Spleen (tissue), 8 donors: ENCODE measurements at regions not wholly inside any gene's neighbourhood (a gene's known extent, or its start where the extent isn't known, plus 50 kb on each side); places are given as distances from the start of the nearest gene placed in this dataset.

Experiments used
- DNase-seq: peaks from one replicate; pipeline ENCODE4 v3.0.0-alpha.2; 2020
- H3K27ac ChIP-seq, 8 donors: fragments of 200-600 bp; sonication (generic) in 7 of 8; 1 replicate in 4 of 8; 2 replicates in 4 of 8; pipeline versions ENCODE4 v1.5.0 to v1.8.0; 2016 to 2021; ENCODE audit warnings: inconsistent platforms in 4 of 8, mild to moderate bottlenecking in 4 of 8, moderate library complexity in 1 of 8
- H3K27me3 ChIP-seq, 7 donors: fragments of 200-600 bp; sonication (generic) in 6 of 7; replicated peaks in 1 of 7; 1 replicate in 4 of 7; 2 replicates in 3 of 7; pipeline versions ENCODE4 v1.5.0 to v1.8.0; 2016 to 2021; ENCODE audit warnings: inconsistent platforms in 3 of 7, mild to moderate bottlenecking in 1 of 7
- H3K36me3 ChIP-seq, 6 donors: fragments of 200-600 bp; sonication (generic) in 5 of 6; 1 replicate in 4 of 6; 2 replicates in 2 of 6; pipeline versions ENCODE4 v1.5.0 to v1.8.0; 2016 to 2021; ENCODE audit warnings: inconsistent platforms in 2 of 6
- H3K4me1 ChIP-seq, 6 donors: fragments of 200-600 bp; sonication (generic) in 5 of 6; 1 replicate in 3 of 6; 2 replicates in 3 of 6; pipeline versions ENCODE4 v1.5.0 to v1.8.0; 2016 to 2021; ENCODE audit warnings: inconsistent platforms in 3 of 6
- H3K4me3 ChIP-seq, 8 donors: fragments of 200-600 bp; sonication (generic) in 7 of 8; 1 replicate in 4 of 8; 2 replicates in 4 of 8; pipeline versions ENCODE4 v1.5.0 to v1.8.0; 2016 to 2021; ENCODE audit warnings: inconsistent platforms in 4 of 8, mild to moderate bottlenecking in 4 of 8, moderate library complexity in 2 of 8
- H3K9me3 ChIP-seq, 8 donors: fragments of 200-600 bp; sonication (generic) in 7 of 8; 1 replicate in 4 of 8; 2 replicates in 4 of 8; pipeline versions ENCODE4 v1.5.0 to v1.8.0; 2016 to 2021; ENCODE audit warnings: inconsistent platforms in 4 of 8
- POLR2A ChIP-seq, 3 donors: fragments of 450-650 bp; IDR thresholded peaks; one replicate each; pipeline ENCODE4 v1.5.1; 2017; ENCODE audit warnings: antibody characterized with exemption in 3 of 3, mild to moderate bottlenecking in 1 of 3
- POLR2AphosphoS5 ChIP-seq, 3 donors: sonication (generic); formaldehyde crosslinking; IDR thresholded peaks; one replicate each; pipeline ENCODE4 v1.5.1; 2017; ENCODE audit warnings: antibody characterized with exemption in 3 of 3
- intact Hi-C: fragments of 100-400 bp; cut with DNase I; formaldehyde crosslinking; loops from one replicate; pipeline ENCODE4 v1.15.0; 2023; ENCODE audit warnings: low total_unique reads
- small RNA-seq, 4 donors: library from RNA; depleted of rRNA; stranded (forward); fragments of <200 nt; gene quantifications; one replicate each; pipeline ENCODE3, GENCODE V24; 2016
- TF ChIP-seq, protein P1 (sequence below), 11 experiments: fragments of 200-600 bp in 7 of 11; fragments of 450-650 bp in 4 of 11; sonication (generic) in 4 of 11; IDR thresholded peaks in 8 of 11; conservative IDR thresholded peaks in 3 of 11; 1 replicate in 7 of 11; 2 replicates in 4 of 11; pipeline versions ENCODE4 v1.4.0 to v1.8.0; 2016 to 2021; ENCODE audit warnings: antibody characterized with exemption in 11 of 11, inconsistent platforms in 4 of 11, mild to moderate bottlenecking in 1 of 11
- donor health status: DM: no; HTN: no; CAD: no; lungs with moderate emphysema.
- donor health status: DM: no; HTN: no; CAD: no.
- donor health status: DM: no; HTN: no; CAD: no.
- donor health status: DM: yes; HTN: yes; CAD: no.

DNA sequence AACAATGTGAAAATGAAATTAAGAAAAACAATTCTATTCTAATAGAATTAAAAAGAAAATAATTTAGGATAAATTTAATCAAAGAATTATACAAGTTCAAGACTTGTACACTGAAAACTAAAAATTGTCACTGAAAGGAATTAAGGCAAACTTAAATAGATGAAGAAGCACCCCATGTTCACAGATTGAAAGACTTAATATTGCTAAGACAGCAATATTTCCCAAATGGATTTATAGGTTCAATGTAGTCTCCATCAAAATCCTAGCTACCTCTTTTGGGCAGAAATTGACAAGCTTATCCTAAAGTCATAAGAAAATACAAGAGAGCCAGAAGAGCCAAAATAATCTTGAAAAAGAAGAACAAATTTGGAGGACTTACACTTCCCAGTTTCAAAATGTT is 53.5 kb upstream of the UBE3A start:
- intact Hi-C loops: no loop called here
- Histone ChIP-seq H3K9me3 (peaks cover 0 to 68% (median 51%) of the 10 kb centered on the region in 8 donors), H3K4me3 (no peak overlapping the region), H3K36me3 (no peaks in the 10 kb centered on the region), H3K4me1 (no peaks in the 10 kb centered on the region), H3K27me3 (no peaks in the 10 kb centered on the region), H3K27ac (no peak overlapping the region)
- no peak for TF ChIP-seq POLR2AphosphoS5 (IDR thresholded peaks at IDR 0.05)
- TF ChIP-seq POLR2A (IDR thresholded peaks at IDR 0.05): no peak
- TF ChIP-seq, protein P1, sequence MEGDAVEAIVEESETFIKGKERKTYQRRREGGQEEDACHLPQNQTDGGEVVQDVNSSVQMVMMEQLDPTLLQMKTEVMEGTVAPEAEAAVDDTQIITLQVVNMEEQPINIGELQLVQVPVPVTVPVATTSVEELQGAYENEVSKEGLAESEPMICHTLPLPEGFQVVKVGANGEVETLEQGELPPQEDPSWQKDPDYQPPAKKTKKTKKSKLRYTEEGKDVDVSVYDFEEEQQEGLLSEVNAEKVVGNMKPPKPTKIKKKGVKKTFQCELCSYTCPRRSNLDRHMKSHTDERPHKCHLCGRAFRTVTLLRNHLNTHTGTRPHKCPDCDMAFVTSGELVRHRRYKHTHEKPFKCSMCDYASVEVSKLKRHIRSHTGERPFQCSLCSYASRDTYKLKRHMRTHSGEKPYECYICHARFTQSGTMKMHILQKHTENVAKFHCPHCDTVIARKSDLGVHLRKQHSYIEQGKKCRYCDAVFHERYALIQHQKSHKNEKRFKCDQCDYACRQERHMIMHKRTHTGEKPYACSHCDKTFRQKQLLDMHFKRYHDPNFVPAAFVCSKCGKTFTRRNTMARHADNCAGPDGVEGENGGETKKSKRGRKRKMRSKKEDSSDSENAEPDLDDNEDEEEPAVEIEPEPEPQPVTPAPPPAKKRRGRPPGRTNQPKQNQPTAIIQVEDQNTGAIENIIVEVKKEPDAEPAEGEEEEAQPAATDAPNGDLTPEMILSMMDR (IDR thresholded peaks at IDR 0.05 in 8 of 11, conservative IDR thresholded peaks at IDR 0.05 in 3 of 11): no peak
- DNase-seq: no peak

Small RNA genes lying in the stretch of these regions (small RNA-seq; reads per million reads assigned to genes)
- 0 reads per million in 4 donors for gene AC023449.1
